ENCODE measurements at regions not wholly inside any gene's neighbourhood (a gene's known extent, or its start where the extent isn't known, plus 50 kb on each side); places are given as distances from the start of the nearest gene placed in this dataset.

- Mint-ChIP-seq H3K36me3 (ENCODE audit: low read depth) (no peaks in the 10 kb centered on the region), H3K27me3 (no peaks in the 10 kb centered on the region), H3K4me1 (no peaks in the 10 kb centered on the region), H3K4me3 (no peak overlapping the region), H3K27ac (no peak overlapping the region)
- DNase-seq (no peak), ATAC-seq (no peak)
- no peaks in the 10 kb centered on the region for H3K9me3 ChIP-seq (ENCODE audit: control insufficient read depth, low read length, poor library complexity, severe bottlenecking)
Observed at GRCh38 chr7:126378642-126379041, 874.1 kb downstream of the GRM8 start.

- DNase-seq, result no peak
- Mint-ChIP-seq H3K27me3 (no peaks in the 10 kb centered on the region), H3K4me3 (no peak overlapping the region), H3K27ac (no peak overlapping the region), H3K36me3 (ENCODE audit: low read depth) (no peaks in the 10 kb centered on the region), H3K4me1 (no peaks in the 10 kb centered on the region)
- no peak for ATAC-seq
- no peaks in the 10 kb centered on the region for H3K9me3 ChIP-seq (ENCODE audit: control insufficient read depth, low read length, poor library complexity, severe bottlenecking)
Observed at GRCh38 chr7:126370038-126370668, 882.6 kb downstream of the GRM8 start.

- no peak for ATAC-seq
- no peaks in the 10 kb centered on the region for H3K9me3 ChIP-seq (ENCODE audit: control insufficient read depth, low read length, poor library complexity, severe bottlenecking)
- H3K36me3 Mint-ChIP-seq (ENCODE audit: low read depth), result no peaks in the 10 kb centered on the region
- no peaks in the 10 kb centered on the region for H3K27me3 Mint-ChIP-seq
- H3K4me3 Mint-ChIP-seq, result no peak overlapping the region
- no peak overlapping the region for H3K27ac Mint-ChIP-seq
- DNase-seq, result no peak
- no peaks in the 10 kb centered on the region for H3K4me1 Mint-ChIP-seq
Observed at GRCh38 chr7:126362746-126363145, 890.0 kb downstream of the GRM8 start.

- H3K4me1 Mint-ChIP-seq, result no peaks in the 10 kb centered on the region
- no peak overlapping the region for H3K27ac Mint-ChIP-seq
- no peaks in the 10 kb centered on the region for H3K27me3 Mint-ChIP-seq
- no peak for ATAC-seq
- no peaks in the 10 kb centered on the region for H3K9me3 ChIP-seq (ENCODE audit: control insufficient read depth, low read length, poor library complexity, severe bottlenecking)
- DNase-seq, result no peak
- no peaks in the 10 kb centered on the region for H3K36me3 Mint-ChIP-seq (ENCODE audit: low read depth)
- H3K4me3 Mint-ChIP-seq, result no peak overlapping the region
Observed at GRCh38 chr7:126361183-126361582, 891.6 kb downstream of the GRM8 start.

GRCh38 chr7:126339813-126340212 lies 912.9 kb downstream of the GRM8 start:
- no peak for ATAC-seq
- DNase-seq, result no peak
- H3K4me3 Mint-ChIP-seq, result no peak overlapping the region
- H3K27ac Mint-ChIP-seq, result no peak overlapping the region
- no peaks in the 10 kb centered on the region for H3K27me3 Mint-ChIP-seq
- no peaks in the 10 kb centered on the region for H3K4me1 Mint-ChIP-seq
- H3K9me3 ChIP-seq (ENCODE audit: control insufficient read depth, low read length, poor library complexity, severe bottlenecking), result no peaks in the 10 kb centered on the region
- no peaks in the 10 kb centered on the region for H3K36me3 Mint-ChIP-seq (ENCODE audit: low read depth)

GRCh38 chr7:126305671-126306070 lies 947.1 kb downstream of the GRM8 start:
- Mint-ChIP-seq H3K36me3 (ENCODE audit: low read depth) (no peaks in the 10 kb centered on the region), H3K4me1 (no peaks in the 10 kb centered on the region), H3K27ac (no peak overlapping the region), H3K27me3 (no peaks in the 10 kb centered on the region), H3K4me3 (no peak overlapping the region)
- ATAC-seq (no peak), DNase-seq (no peak)
- no peaks in the 10 kb centered on the region for H3K9me3 ChIP-seq (ENCODE audit: control insufficient read depth, low read length, poor library complexity, severe bottlenecking)

GRCh38 chr7:126303926-126304325 lies 948.8 kb downstream of the GRM8 start:
- no peak for ATAC-seq
- DNase-seq, result no peak
- H3K36me3 Mint-ChIP-seq (ENCODE audit: low read depth), result no peaks in the 10 kb centered on the region
- no peak overlapping the region for H3K4me3 Mint-ChIP-seq
- H3K9me3 ChIP-seq (ENCODE audit: control insufficient read depth, low read length, poor library complexity, severe bottlenecking), result no peaks in the 10 kb centered on the region
- no peak overlapping the region for H3K27ac Mint-ChIP-seq
- no peaks in the 10 kb centered on the region for H3K4me1 Mint-ChIP-seq
- no peaks in the 10 kb centered on the region for H3K27me3 Mint-ChIP-seq

- H3K9me3 ChIP-seq (ENCODE audit: control insufficient read depth, low read length, poor library complexity, severe bottlenecking), result no peaks in the 10 kb centered on the region
- Mint-ChIP-seq H3K27me3 (no peaks in the 10 kb centered on the region), H3K36me3 (ENCODE audit: low read depth) (no peaks in the 10 kb centered on the region), H3K27ac (no peak overlapping the region), H3K4me3 (no peak overlapping the region), H3K4me1 (no peaks in the 10 kb centered on the region)
- DNase-seq (no peak), ATAC-seq (no peak)
Observed at GRCh38 chr7:126302639-126303038, 950.1 kb downstream of the GRM8 start.

GRCh38 chr7:126286317-126286716 lies 966.4 kb downstream of the GRM8 start:
- Mint-ChIP-seq H3K4me3 (no peak overlapping the region), H3K4me1 (no peaks in the 10 kb centered on the region)
- DNase-seq, result no peak

GRCh38 chr7:126236261-126236660 lies 1016.5 kb downstream of the GRM8 start:
- H3K27me3 Mint-ChIP-seq, result no peaks in the 10 kb centered on the region
- no peak overlapping the region for H3K4me3 Mint-ChIP-seq
- H3K9me3 ChIP-seq (ENCODE audit: control insufficient read depth, low read length, poor library complexity, severe bottlenecking), result no peaks in the 10 kb centered on the region
- DNase-seq, result no peak
- ATAC-seq, result no peak
- H3K27ac Mint-ChIP-seq, result no peak overlapping the region
- no peaks in the 10 kb centered on the region for H3K36me3 Mint-ChIP-seq (ENCODE audit: low read depth)
- no peaks in the 10 kb centered on the region for H3K4me1 Mint-ChIP-seq

More at GRCh38 chr7:126286317-126286716, 966.4 kb downstream of the GRM8 start:
- Mint-ChIP-seq H3K36me3 (ENCODE audit: low read depth) (no peaks in the 10 kb centered on the region), H3K27me3 (no peaks in the 10 kb centered on the region), H3K27ac (no peak overlapping the region)
- H3K9me3 ChIP-seq (ENCODE audit: control insufficient read depth, low read length, poor library complexity, severe bottlenecking), result no peaks in the 10 kb centered on the region
- ATAC-seq, result no peak

- DNase-seq (no peak), ATAC-seq (no peak)
- no peaks in the 10 kb centered on the region for H3K36me3 Mint-ChIP-seq (ENCODE audit: low read depth)
- no peak overlapping the region for H3K4me3 Mint-ChIP-seq
- H3K27me3 Mint-ChIP-seq, result no peaks in the 10 kb centered on the region
- no peaks in the 10 kb centered on the region for H3K4me1 Mint-ChIP-seq
- no peaks in the 10 kb centered on the region for H3K9me3 ChIP-seq (ENCODE audit: control insufficient read depth, low read length, poor library complexity, severe bottlenecking)
- no peak overlapping the region for H3K27ac Mint-ChIP-seq
Observed at GRCh38 chr7:126228356-126229061, 1024.2 kb downstream of the GRM8 start.

GRCh38 chr7:126227643-126228042 lies 1025.1 kb downstream of the GRM8 start:
- Mint-ChIP-seq H3K27ac (no peak overlapping the region), H3K27me3 (no peaks in the 10 kb centered on the region), H3K4me3 (no peak overlapping the region), H3K4me1 (no peaks in the 10 kb centered on the region), H3K36me3 (ENCODE audit: low read depth) (no peaks in the 10 kb centered on the region)
- no peak for DNase-seq
- H3K9me3 ChIP-seq (ENCODE audit: control insufficient read depth, low read length, poor library complexity, severe bottlenecking), result no peaks in the 10 kb centered on the region
- no peak for ATAC-seq

GRCh38 chr7:126227055-126227454 lies 1025.7 kb downstream of the GRM8 start:
- Mint-ChIP-seq H3K4me1 (no peaks in the 10 kb centered on the region), H3K27me3 (no peaks in the 10 kb centered on the region)
- no peak for ATAC-seq

GRCh38 chr7:126223729-126224128 lies 1029.0 kb downstream of the GRM8 start:
- ATAC-seq (no peak), DNase-seq (no peak)
- Mint-ChIP-seq H3K36me3 (ENCODE audit: low read depth) (no peaks in the 10 kb centered on the region), H3K27ac (no peak overlapping the region), H3K27me3 (no peaks in the 10 kb centered on the region), H3K4me1 (no peaks in the 10 kb centered on the region), H3K4me3 (no peak overlapping the region)
- no peaks in the 10 kb centered on the region for H3K9me3 ChIP-seq (ENCODE audit: control insufficient read depth, low read length, poor library complexity, severe bottlenecking)

More at GRCh38 chr7:126227055-126227454, 1025.7 kb downstream of the GRM8 start:
- Mint-ChIP-seq H3K36me3 (ENCODE audit: low read depth) (no peaks in the 10 kb centered on the region), H3K27ac (no peak overlapping the region), H3K4me3 (no peak overlapping the region)
- no peaks in the 10 kb centered on the region for H3K9me3 ChIP-seq (ENCODE audit: control insufficient read depth, low read length, poor library complexity, severe bottlenecking)
- no peak for DNase-seq
